NB4 (cell line): ENCODE measurements at regions not wholly inside any gene's neighbourhood (a gene's known extent, or its start where the extent isn't known, plus 50 kb on each side); places are given as distances from the start of the nearest gene placed in this dataset.

Experiments used
- MYC ChIP-seq: IDR thresholded peaks from 2 replicates; pipeline ENCODE4 v1.6.1; 2011; ENCODE audit warnings: low read depth, low read length
- POLR2A ChIP-seq: IDR thresholded peaks from 2 replicates; pipeline ENCODE4 v1.6.1; 2011; ENCODE audit warnings: mild to moderate bottlenecking; ENCODE audit not compliant: insufficient read length; ENCODE audit errors: extremely low read depth
- TF ChIP-seq, protein P1 (sequence below): IDR thresholded peaks from one replicate; pipeline ENCODE4 v1.5.1; 2012; ENCODE audit warnings: low read depth, low read length
- TF ChIP-seq, protein P2 (sequence below): IDR thresholded peaks from 2 replicates; pipeline ENCODE4 v1.6.1; 2011; ENCODE audit warnings: low read depth, low read length

DNA sequence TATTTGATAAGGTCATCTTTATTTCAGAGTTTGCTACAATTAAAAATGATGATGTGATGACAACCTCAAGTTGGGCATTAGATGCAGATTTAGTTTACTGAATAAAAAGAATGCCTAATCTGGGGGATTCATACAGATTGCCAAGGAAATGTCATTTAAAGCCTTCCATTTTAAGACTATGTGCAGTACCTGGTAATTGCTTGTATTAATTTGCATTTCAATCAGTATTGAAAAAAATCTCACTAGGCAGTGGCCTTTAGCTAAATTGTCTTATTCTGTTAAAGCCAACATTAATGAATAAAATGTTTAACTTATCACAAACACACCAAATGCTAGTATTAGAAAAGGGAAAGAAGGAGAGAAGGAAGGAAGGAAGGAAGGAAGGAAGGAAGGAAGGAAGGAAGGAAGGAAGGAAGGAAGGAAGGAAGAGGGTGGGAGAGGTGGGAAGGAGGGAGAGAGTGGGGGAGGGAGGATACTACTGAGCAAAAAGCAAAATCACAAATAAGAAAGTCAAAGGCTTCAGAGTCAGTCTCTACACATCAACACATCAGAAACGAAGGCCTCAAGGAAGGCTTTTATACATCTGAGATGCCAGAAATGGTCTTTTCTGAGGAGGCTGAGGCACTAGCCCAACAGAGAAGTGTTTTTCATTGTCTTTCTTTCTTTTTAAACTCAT lies 271.1 kb upstream of the CLEC14A start:
- TF ChIP-seq, protein P1, sequence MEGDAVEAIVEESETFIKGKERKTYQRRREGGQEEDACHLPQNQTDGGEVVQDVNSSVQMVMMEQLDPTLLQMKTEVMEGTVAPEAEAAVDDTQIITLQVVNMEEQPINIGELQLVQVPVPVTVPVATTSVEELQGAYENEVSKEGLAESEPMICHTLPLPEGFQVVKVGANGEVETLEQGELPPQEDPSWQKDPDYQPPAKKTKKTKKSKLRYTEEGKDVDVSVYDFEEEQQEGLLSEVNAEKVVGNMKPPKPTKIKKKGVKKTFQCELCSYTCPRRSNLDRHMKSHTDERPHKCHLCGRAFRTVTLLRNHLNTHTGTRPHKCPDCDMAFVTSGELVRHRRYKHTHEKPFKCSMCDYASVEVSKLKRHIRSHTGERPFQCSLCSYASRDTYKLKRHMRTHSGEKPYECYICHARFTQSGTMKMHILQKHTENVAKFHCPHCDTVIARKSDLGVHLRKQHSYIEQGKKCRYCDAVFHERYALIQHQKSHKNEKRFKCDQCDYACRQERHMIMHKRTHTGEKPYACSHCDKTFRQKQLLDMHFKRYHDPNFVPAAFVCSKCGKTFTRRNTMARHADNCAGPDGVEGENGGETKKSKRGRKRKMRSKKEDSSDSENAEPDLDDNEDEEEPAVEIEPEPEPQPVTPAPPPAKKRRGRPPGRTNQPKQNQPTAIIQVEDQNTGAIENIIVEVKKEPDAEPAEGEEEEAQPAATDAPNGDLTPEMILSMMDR, result no peak
- TF ChIP-seq POLR2A (no peak), MYC (no peak)
- TF ChIP-seq, protein P2, sequence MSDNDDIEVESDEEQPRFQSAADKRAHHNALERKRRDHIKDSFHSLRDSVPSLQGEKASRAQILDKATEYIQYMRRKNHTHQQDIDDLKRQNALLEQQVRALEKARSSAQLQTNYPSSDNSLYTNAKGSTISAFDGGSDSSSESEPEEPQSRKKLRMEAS, result no peak
